ENCODE measurements at regions not wholly inside any gene's neighbourhood (a gene's known extent, or its start where the extent isn't known, plus 50 kb on each side); places are given as distances from the start of the nearest gene placed in this dataset.

- intact Hi-C loops (cut with DNase I), result no loop called here
- ATAC-seq, result no peak
- no peak for DNase-seq
These were observed 60.6 kb upstream of the STUM start for GRCh38 chr1:226487921-226488320.

DNA sequence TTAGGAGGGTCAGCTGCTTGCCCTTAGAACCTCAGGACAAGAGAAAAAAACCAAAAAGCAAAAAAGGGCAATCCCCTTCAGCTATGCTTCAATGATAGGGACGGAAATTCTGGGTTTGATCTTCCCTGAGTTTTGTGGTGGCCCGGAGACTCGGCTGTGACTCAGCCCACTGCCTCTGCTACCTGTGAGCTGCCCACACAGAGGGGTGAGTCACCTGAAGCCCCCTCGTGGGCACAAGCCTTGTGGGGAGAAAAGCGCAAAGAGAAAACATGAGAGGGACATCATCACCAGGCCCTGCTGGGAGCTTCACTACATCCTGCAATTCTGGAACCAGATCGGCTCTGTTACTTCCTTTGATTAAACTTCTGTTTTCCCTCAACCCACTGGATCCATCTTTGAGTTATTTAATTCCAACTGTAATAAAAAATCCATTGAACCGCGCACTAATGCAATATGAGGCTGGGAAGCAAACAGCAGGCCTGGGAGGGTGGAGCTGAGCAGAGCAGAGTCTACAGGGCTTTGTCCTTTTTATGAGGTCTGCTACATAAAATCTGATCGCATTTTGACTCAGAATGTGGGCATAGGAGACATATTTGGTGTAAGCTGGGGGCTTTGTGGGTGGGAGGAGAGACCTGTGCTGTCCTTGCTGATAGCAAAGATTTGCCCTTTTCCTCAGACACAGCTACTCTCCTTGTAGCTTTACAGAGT is 58.7 kb upstream of the STUM start:
- intact Hi-C loops (cut with DNase I), result no loop called here
- no peak for ATAC-seq
- DNase-seq, result no peak

GRCh38 chr1:226490426-226490809 is 58.1 kb upstream of the STUM start:
- ATAC-seq (no peak), DNase-seq (no peak)
- intact Hi-C loops (cut with DNase I), result no loop called here

GRCh38 chr1:226491093-226491850 is 57.3 kb upstream of the STUM start:
- intact Hi-C loops (cut with DNase I), result no loop called here
- no peak for ATAC-seq
- no peak for DNase-seq

GRCh38 chr1:226492426-226493137 is 56.0 kb upstream of the STUM start:
- DNase-seq (no peak), ATAC-seq (no peak)
- intact Hi-C loops (cut with DNase I), result no loop called here

GRCh38 chr1:226494092-226494609 is 54.4 kb upstream of the STUM start:
- no peak for ATAC-seq
- intact Hi-C loops (cut with DNase I), result no loop called here

GRCh38 chr1:226495716-226496115 is 52.8 kb upstream of the STUM start:
- ATAC-seq (no peak), DNase-seq (no peak)
- intact Hi-C loops (cut with DNase I), result no loop called here

More at GRCh38 chr1:226494092-226494609, 54.4 kb upstream of the STUM start:
- no peak for DNase-seq

- DNase-seq (no peak), ATAC-seq (no peak)
- intact Hi-C loops (cut with DNase I), result no loop called here
These were observed 52.0 kb upstream of the STUM start for GRCh38 chr1:226496453-226497015.

DNA sequence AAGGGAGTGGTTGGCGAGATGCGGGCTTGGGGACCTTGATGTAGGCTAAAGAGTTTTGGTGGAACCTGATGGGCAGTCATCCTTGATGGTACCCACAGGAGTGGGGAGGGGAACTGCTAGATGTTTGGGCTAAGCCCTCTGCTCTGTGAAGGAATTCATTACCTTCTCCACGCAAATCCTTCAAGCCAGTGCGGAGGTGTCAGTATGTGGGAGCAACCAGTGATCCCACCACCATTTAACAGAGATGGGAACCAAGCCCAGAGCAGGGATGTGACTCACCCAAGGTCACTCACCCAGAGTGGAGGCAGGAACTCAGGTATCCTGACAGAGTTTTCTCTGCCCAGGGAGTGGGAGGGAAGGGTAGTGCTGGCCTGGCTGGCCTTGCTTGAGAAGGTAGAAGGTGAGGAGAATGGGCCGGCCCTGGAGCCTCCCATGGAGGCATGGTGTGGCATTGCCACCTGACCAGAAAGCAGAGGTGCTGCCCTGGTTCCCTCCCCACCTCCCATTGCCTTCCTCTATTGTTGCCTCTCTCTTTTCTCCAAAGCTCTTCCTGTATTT is 51.2 kb upstream of the STUM start:
- DNase-seq (no peak), ATAC-seq (no peak)
- intact Hi-C loops (cut with DNase I), result no loop called here

DNA sequence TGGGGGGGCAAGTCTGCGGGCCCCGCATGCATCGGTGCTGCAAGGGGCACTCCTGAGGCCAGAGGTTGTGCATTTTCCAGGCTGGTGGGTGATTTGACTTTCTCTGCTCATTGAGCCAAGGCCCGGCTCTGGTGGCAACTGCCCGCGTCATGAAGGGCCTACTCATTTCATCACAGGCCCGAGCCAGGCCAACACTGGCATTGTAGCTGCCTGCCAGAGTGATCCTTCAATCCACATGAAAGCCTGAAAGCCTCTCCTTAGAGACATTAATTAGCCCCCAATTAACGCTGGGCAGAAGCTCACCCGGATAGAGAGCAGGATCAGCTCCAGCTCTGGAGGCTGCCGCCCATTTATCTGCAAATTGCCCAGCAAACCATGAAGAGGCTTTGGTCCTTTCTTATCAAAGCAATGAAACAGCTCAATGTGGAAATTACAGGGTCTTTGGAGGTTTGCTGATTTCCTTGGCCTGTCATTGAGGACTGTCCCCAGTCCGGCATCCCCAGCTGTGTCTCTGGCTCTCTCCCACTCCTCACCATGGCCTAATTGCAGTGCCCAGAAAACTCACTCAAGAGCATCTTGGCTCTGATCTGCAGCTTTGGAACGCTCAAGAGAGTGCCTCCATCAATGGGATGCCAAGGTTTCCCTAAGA is 50.4 kb upstream of the STUM start:
- no peak for DNase-seq
- intact Hi-C loops (cut with DNase I), result no loop called here

GRCh38 chr1:226498640-226499008 is 49.9 kb upstream of the STUM start:
- intact Hi-C loops (cut with DNase I), result no loop called here
- ATAC-seq (no peak), DNase-seq (no peak)

More for the DNA sequence above, 50.4 kb upstream of the STUM start:
- ATAC-seq, result no peak
